ENCODE measurements at regions not wholly inside any gene's neighbourhood (a gene's known extent, or its start where the extent isn't known, plus 50 kb on each side); places are given as distances from the start of the nearest gene placed in this dataset.

- Histone ChIP-seq H3K27ac (ENCODE audit: low read depth, low read length) (no peak overlapping the region), H2AFZ (ENCODE audit: low read depth, low read length) (no peak overlapping the region), H3K36me3 (ENCODE audit: insufficient read depth, low read length) (no peaks in the 10 kb centered on the region), H4K20me1 (ENCODE audit: insufficient read depth, low read length) (no peaks in the 10 kb centered on the region), H3K4me3 (ENCODE audit: insufficient read depth, low read depth, low read length) (no peak overlapping the region), H3K4me2 (ENCODE audit: low read length) (no peak overlapping the region), H3K4me1 (ENCODE audit: insufficient read depth, low read length) (no peaks in the 10 kb centered on the region), H3K27me3 (ENCODE audit: insufficient read depth, low read length) (no peaks in the 10 kb centered on the region), H3K79me2 (ENCODE audit: insufficient read depth, low read length) (no peaks in the 10 kb centered on the region), H3K9ac (ENCODE audit: low read length) (no peak overlapping the region), H3K9me3 (ENCODE audit: insufficient read depth, low read depth, low read length) (no peaks in the 10 kb centered on the region)
- H3K9me3 Mint-ChIP-seq (ENCODE audit: unreplicated experiment): peaks cover 2% of the 10 kb centered on the region
- H3K36me3 Mint-ChIP-seq (ENCODE audit: low read depth, unreplicated experiment): no peaks in the 10 kb centered on the region
- no peak for FAIRE-seq
- H3K4me3 Mint-ChIP-seq (ENCODE audit: unreplicated experiment): no peak overlapping the region
- DNase-seq (ENCODE audit: low read depth): no peak
- no peaks in the 10 kb centered on the region for H3K4me1 Mint-ChIP-seq (ENCODE audit: low read depth, unreplicated experiment)
- H3K27ac Mint-ChIP-seq (ENCODE audit: unreplicated experiment): no peak overlapping the region
- H3K27me3 Mint-ChIP-seq (ENCODE audit: low read depth, unreplicated experiment): no peaks in the 10 kb centered on the region
- TF ChIP-seq CTCF (IDR thresholded peaks at IDR 0.05; ENCODE audit: insufficient read depth, low read depth, low read length): no peak
- TF ChIP-seq EZH2 (IDR thresholded peaks at IDR 0.05; ENCODE audit: insufficient read depth, low read length): no peak
These were observed 252.6 kb upstream of the RMST start for GRCh38 chr12:97209997-97210396.

GRCh38 chr12:97211416-97211930, 251.1 kb upstream of the RMST start:
- no peaks in the 10 kb centered on the region for H4K20me1 ChIP-seq (ENCODE audit: insufficient read depth, low read length)
- H3K27ac ChIP-seq (ENCODE audit: low read depth, low read length): no peak overlapping the region
- H3K36me3 ChIP-seq (ENCODE audit: insufficient read depth, low read length): no peaks in the 10 kb centered on the region
- H3K79me2 ChIP-seq (ENCODE audit: insufficient read depth, low read length): no peaks in the 10 kb centered on the region
- FAIRE-seq: no peak
- H3K4me2 ChIP-seq (ENCODE audit: low read length): no peak overlapping the region
- no peak overlapping the region for H3K4me3 ChIP-seq (ENCODE audit: insufficient read depth, low read depth, low read length)
- H3K9ac ChIP-seq (ENCODE audit: low read length): no peak overlapping the region
- H3K9me3 ChIP-seq (ENCODE audit: insufficient read depth, low read depth, low read length): no peaks in the 10 kb centered on the region
- H3K4me1 Mint-ChIP-seq (ENCODE audit: low read depth, unreplicated experiment): no peaks in the 10 kb centered on the region
- no peak overlapping the region for H2AFZ ChIP-seq (ENCODE audit: low read depth, low read length)
- no peaks in the 10 kb centered on the region for H3K36me3 Mint-ChIP-seq (ENCODE audit: low read depth, unreplicated experiment)
- H3K27ac Mint-ChIP-seq (ENCODE audit: unreplicated experiment): no peak overlapping the region
- TF ChIP-seq CTCF (IDR thresholded peaks at IDR 0.05; ENCODE audit: insufficient read depth, low read depth, low read length) (no peak), EZH2 (IDR thresholded peaks at IDR 0.05; ENCODE audit: insufficient read depth, low read length) (no peak)
- H3K4me3 Mint-ChIP-seq (ENCODE audit: unreplicated experiment): no peak overlapping the region
- H3K4me1 ChIP-seq (ENCODE audit: insufficient read depth, low read length): no peaks in the 10 kb centered on the region
- H3K27me3 Mint-ChIP-seq (ENCODE audit: low read depth, unreplicated experiment): no peaks in the 10 kb centered on the region
- no peaks in the 10 kb centered on the region for H3K27me3 ChIP-seq (ENCODE audit: insufficient read depth, low read length)
- no peak for DNase-seq (ENCODE audit: low read depth)
- peaks cover 2% of the 10 kb centered on the region for H3K9me3 Mint-ChIP-seq (ENCODE audit: unreplicated experiment)

- DNase-seq (ENCODE audit: low read depth) (no peak), FAIRE-seq (no peak)
- Histone ChIP-seq H3K9ac (ENCODE audit: low read length) (no peak overlapping the region), H3K79me2 (ENCODE audit: insufficient read depth, low read length) (no peaks in the 10 kb centered on the region), H3K9me3 (ENCODE audit: insufficient read depth, low read depth, low read length) (no peaks in the 10 kb centered on the region), H2AFZ (ENCODE audit: low read depth, low read length) (no peak overlapping the region), H4K20me1 (ENCODE audit: insufficient read depth, low read length) (no peaks in the 10 kb centered on the region), H3K4me3 (ENCODE audit: insufficient read depth, low read depth, low read length) (no peak overlapping the region), H3K27me3 (ENCODE audit: insufficient read depth, low read length) (no peaks in the 10 kb centered on the region), H3K4me1 (ENCODE audit: insufficient read depth, low read length) (no peaks in the 10 kb centered on the region), H3K4me2 (ENCODE audit: low read length) (no peak overlapping the region), H3K27ac (ENCODE audit: low read depth, low read length) (no peak overlapping the region), H3K36me3 (ENCODE audit: insufficient read depth, low read length) (no peaks in the 10 kb centered on the region)
- Mint-ChIP-seq H3K4me3 (ENCODE audit: unreplicated experiment) (no peak overlapping the region), H3K27me3 (ENCODE audit: low read depth, unreplicated experiment) (no peaks in the 10 kb centered on the region), H3K4me1 (ENCODE audit: low read depth, unreplicated experiment) (no peaks in the 10 kb centered on the region), H3K27ac (ENCODE audit: unreplicated experiment) (no peak overlapping the region), H3K9me3 (ENCODE audit: unreplicated experiment) (no peaks in the 10 kb centered on the region), H3K36me3 (ENCODE audit: low read depth, unreplicated experiment) (no peaks in the 10 kb centered on the region)
- TF ChIP-seq EZH2 (IDR thresholded peaks at IDR 0.05; ENCODE audit: insufficient read depth, low read length): no peak
- no peak for TF ChIP-seq CTCF (IDR thresholded peaks at IDR 0.05; ENCODE audit: insufficient read depth, low read depth, low read length)
These were observed 245.8 kb upstream of the RMST start for GRCh38 chr12:97216848-97217247.
